ENCODE measurements at regions not wholly inside any gene's neighbourhood (a gene's known extent, or its start where the extent isn't known, plus 50 kb on each side); places are given as distances from the start of the nearest gene placed in this dataset.
"Not testable (repeated sequence)": the region's sequence is repeated elsewhere in the genome, so short reads cannot be mapped to it uniquely, and the experiment has no call there.

DNA sequence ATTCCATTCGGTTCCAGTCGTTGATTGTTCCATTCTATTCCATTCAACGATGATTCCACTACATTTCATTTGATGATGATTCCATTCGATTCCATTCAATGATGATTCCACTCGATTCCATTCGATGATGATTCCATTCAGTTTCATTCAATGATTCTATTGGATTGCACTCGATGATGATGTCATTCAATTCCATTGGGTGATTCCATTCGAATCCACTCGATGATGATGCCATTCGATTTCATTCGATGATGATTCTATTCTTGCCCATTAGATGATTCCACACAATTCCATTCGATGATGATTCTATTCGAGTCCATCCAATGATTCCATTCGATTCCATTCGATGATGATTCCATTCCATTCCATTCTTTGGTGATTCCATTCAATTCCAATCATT, 1283.7 kb downstream of the TP53TG3F start:
- Histone ChIP-seq H3K36me3 (ENCODE audit: control insufficient read depth, insufficient read depth, low read length) (no peaks in the 10 kb centered on the region), H3K27ac (ENCODE audit: low read depth, low read length, severe bottlenecking) (no peak overlapping the region), H3K4me3 (ENCODE audit: extremely low read depth, insufficient read depth, low read length, poor library complexity, severe bottlenecking) (no peak overlapping the region), H3K9me3 (ENCODE audit: control insufficient read depth, low read length) (peaks cover 67% of the 10 kb centered on the region), H3K4me1 (ENCODE audit: control insufficient read depth, insufficient read depth, low read length, poor library complexity, severe bottlenecking) (no peaks in the 10 kb centered on the region)
- WGBS, 2 experiments (ENCODE audit: insufficient coverage in 2 of 2) = 74 to 90% methylated on average over 15 of the region's 15 CpGs

DNA sequence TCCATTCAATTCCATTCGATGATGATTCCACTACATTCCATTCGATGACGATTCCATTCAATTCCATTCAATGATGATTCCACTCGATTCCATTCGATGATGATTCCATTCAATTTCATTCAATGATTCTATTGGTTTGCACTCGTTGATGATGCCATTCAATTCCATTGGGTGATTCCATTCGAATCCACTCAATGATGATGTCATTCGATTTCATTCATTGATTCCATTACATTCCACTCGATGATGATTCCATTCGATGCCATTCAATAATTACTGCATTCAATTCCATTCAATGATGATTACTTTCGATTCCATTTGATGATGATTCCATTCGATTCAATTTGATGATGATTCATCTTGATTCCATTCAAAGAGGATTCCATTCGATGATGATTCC, 1299.4 kb downstream of the TP53TG3F start:
- no peaks in the 10 kb centered on the region for H3K4me1 ChIP-seq (ENCODE audit: control insufficient read depth, insufficient read depth, low read length, poor library complexity, severe bottlenecking)
- no peak overlapping the region for H3K27ac ChIP-seq (ENCODE audit: low read depth, low read length, severe bottlenecking)
- 83 to 86% methylated on average over 13 of the region's 13 CpGs for WGBS, 2 experiments (ENCODE audit: insufficient coverage in 2 of 2)
- no peaks in the 10 kb centered on the region for H3K36me3 ChIP-seq (ENCODE audit: control insufficient read depth, insufficient read depth, low read length)
- H3K4me3 ChIP-seq (ENCODE audit: extremely low read depth, insufficient read depth, low read length, poor library complexity, severe bottlenecking) = no peak overlapping the region
- H3K9me3 ChIP-seq (ENCODE audit: control insufficient read depth, low read length) = peaks cover 87% of the 10 kb centered on the region

GRCh38 chr16:34791835-34792234, 1332.4 kb downstream of the TP53TG3F start:
- H3K4me3 ChIP-seq (ENCODE audit: extremely low read depth, insufficient read depth, low read length, poor library complexity, severe bottlenecking); H3K36me3 ChIP-seq (ENCODE audit: control insufficient read depth, insufficient read depth, low read length); H3K9me3 ChIP-seq (ENCODE audit: control insufficient read depth, low read length); H3K4me1 ChIP-seq (ENCODE audit: control insufficient read depth, insufficient read depth, low read length, poor library complexity, severe bottlenecking); H3K27ac ChIP-seq (ENCODE audit: low read depth, low read length, severe bottlenecking): not testable (repeated sequence)
- WGBS, 2 experiments (ENCODE audit: insufficient coverage in 2 of 2) = 34 to 55% methylated on average over 2 of the region's 2 CpGs

DNA sequence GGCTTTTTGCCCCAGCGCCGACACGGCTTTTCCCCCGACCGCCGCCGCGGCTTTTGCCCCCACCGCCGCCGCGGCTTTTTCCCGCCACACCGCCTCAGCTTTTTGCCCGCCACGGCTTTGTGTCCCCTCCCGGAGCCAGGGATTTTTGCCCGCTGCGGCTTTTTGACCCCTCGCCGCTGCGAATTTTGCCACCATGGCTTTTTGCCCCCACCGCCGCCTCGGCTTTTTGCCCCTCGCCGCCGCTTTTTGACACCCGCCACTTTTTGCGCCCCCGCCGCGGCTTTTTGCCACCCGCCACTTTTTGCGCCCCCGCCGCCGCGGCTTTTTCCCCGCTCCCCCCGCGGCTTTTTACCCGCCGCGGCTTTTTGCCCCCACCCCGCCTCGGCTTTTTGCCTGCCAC, 1342.5 kb downstream of the TP53TG3F start:
- 93 to 96% methylated on average over 31 to 35 of the region's 47 CpGs for WGBS, 2 experiments (ENCODE audit: insufficient coverage in 2 of 2)

DNA sequence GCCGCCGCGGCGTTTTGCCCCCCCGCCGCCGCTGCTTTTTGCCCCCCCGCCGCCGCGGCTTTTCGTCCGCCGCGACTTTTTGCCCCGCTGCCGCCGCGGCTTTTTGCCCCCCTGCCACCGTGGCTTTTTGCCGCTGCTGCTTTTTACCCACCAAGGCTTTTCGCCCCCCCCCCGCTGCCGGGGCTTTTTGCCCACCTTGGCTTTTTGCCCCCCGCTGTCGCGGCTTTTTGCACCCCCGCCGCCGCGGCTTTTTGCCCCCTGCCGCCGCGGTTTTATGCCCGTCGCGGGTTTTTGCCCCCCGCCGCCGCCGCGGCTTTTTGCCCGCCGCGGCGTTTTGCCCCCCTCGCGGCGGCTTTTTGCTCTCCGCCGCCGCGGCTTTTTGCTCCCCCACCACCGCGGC, 1343.0 kb downstream of the TP53TG3F start:
- WGBS, 2 experiments (ENCODE audit: insufficient coverage in 2 of 2) = 96 to 100% methylated on average over 5 to 10 of the region's 55 CpGs
- Histone ChIP-seq H3K4me1 (ENCODE audit: control insufficient read depth, insufficient read depth, low read length, poor library complexity, severe bottlenecking) (no peaks in the 10 kb centered on the region), H3K9me3 (ENCODE audit: control insufficient read depth, low read length) (peaks cover 27% of the 10 kb centered on the region), H3K36me3 (ENCODE audit: control insufficient read depth, insufficient read depth, low read length) (no peaks in the 10 kb centered on the region), H3K27ac (ENCODE audit: low read depth, low read length, severe bottlenecking) (no peak overlapping the region), H3K4me3 (ENCODE audit: extremely low read depth, insufficient read depth, low read length, poor library complexity, severe bottlenecking) (no peak overlapping the region)

More for the DNA sequence above, 1342.5 kb downstream of the TP53TG3F start:
- Histone ChIP-seq H3K4me1 (ENCODE audit: control insufficient read depth, insufficient read depth, low read length, poor library complexity, severe bottlenecking) (no peaks in the 10 kb centered on the region), H3K36me3 (ENCODE audit: control insufficient read depth, insufficient read depth, low read length) (no peaks in the 10 kb centered on the region), H3K9me3 (ENCODE audit: control insufficient read depth, low read length) (peaks cover 24% of the 10 kb centered on the region), H3K4me3 (ENCODE audit: extremely low read depth, insufficient read depth, low read length, poor library complexity, severe bottlenecking) (no peak overlapping the region), H3K27ac (ENCODE audit: low read depth, low read length, severe bottlenecking) (no peak overlapping the region)

DNA sequence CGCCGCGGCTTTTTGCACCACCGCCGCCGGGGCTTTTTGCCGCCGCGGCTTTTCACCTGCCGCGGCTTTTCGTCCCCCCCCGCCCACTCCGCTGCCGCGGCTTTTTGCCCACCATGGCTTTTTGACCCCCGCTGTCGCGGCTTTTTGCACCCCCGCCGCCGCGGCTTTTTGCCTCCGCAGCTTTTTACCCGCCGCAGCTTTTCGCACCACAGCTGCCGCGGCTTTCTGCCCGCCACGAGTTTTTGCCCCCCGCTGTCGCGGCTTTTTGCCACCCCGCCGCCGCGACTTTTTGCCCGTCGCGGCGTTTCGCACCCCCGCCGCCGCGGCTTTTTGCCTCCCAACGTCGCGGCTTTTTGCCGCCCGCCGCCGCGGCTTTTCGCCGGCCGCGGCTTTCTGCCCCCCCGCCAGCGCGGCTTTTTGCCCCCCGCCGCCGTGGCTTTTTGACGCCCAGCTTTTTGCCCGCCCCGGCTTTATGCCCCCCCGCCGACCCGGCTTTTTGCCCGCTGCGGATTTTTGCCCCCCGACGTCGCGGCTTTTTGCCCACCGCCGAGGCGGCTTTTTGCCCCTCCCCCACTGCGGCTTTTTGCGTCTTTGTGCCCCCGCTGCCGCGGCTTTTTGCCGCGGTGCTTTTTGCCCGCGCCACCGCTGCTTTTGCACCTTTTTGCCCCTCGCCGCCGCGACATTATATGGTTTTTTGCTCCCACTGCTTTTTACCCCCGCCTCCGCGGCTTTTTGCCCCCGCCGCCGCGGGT, 1343.6 kb downstream of the TP53TG3F start:
- Histone ChIP-seq H3K4me1 (ENCODE audit: control insufficient read depth, insufficient read depth, low read length, poor library complexity, severe bottlenecking) (no peaks in the 10 kb centered on the region), H3K4me3 (ENCODE audit: extremely low read depth, insufficient read depth, low read length, poor library complexity, severe bottlenecking) (no peak overlapping the region), H3K9me3 (ENCODE audit: control insufficient read depth, low read length) (peaks cover 29% of the 10 kb centered on the region), H3K36me3 (ENCODE audit: control insufficient read depth, insufficient read depth, low read length) (no peaks in the 10 kb centered on the region), H3K27ac (ENCODE audit: low read depth, low read length, severe bottlenecking) (no peak overlapping the region)
- WGBS, 2 experiments (ENCODE audit: insufficient coverage in 2 of 2) = 96 to 97% methylated on average over 39 to 76 of the region's 101 CpGs

- peaks cover 29% of the 10 kb centered on the region for H3K9me3 ChIP-seq (ENCODE audit: control insufficient read depth, low read length)
- H3K4me1 ChIP-seq (ENCODE audit: control insufficient read depth, insufficient read depth, low read length, poor library complexity, severe bottlenecking) = no peaks in the 10 kb centered on the region
- WGBS, 2 experiments (ENCODE audit: insufficient coverage in 2 of 2) = 88 to 93% methylated on average over 16 to 32 of the region's 44 CpGs
Observed at GRCh38 chr16:34803683-34804416, 1344.4 kb downstream of the TP53TG3F start.

GRCh38 chr16:34806992-34807644, 1347.7 kb downstream of the TP53TG3F start:
- not testable (repeated sequence) for H3K36me3 ChIP-seq (ENCODE audit: control insufficient read depth, insufficient read depth, low read length); H3K4me3 ChIP-seq (ENCODE audit: extremely low read depth, insufficient read depth, low read length, poor library complexity, severe bottlenecking); H3K27ac ChIP-seq (ENCODE audit: low read depth, low read length, severe bottlenecking); H3K4me1 ChIP-seq (ENCODE audit: control insufficient read depth, insufficient read depth, low read length, poor library complexity, severe bottlenecking)
- H3K9me3 ChIP-seq (ENCODE audit: control insufficient read depth, low read length) = peaks cover 29% of the 10 kb centered on the region
- WGBS, 2 experiments (ENCODE audit: insufficient coverage in 2 of 2) = 13 to 32% methylated on average over 1 of the region's 1 CpG

More at GRCh38 chr16:34803683-34804416, 1344.4 kb downstream of the TP53TG3F start:
- no peak overlapping the region for H3K27ac ChIP-seq (ENCODE audit: low read depth, low read length, severe bottlenecking)
- no peak overlapping the region for H3K4me3 ChIP-seq (ENCODE audit: extremely low read depth, insufficient read depth, low read length, poor library complexity, severe bottlenecking)
- H3K36me3 ChIP-seq (ENCODE audit: control insufficient read depth, insufficient read depth, low read length) = no peaks in the 10 kb centered on the region

DNA sequence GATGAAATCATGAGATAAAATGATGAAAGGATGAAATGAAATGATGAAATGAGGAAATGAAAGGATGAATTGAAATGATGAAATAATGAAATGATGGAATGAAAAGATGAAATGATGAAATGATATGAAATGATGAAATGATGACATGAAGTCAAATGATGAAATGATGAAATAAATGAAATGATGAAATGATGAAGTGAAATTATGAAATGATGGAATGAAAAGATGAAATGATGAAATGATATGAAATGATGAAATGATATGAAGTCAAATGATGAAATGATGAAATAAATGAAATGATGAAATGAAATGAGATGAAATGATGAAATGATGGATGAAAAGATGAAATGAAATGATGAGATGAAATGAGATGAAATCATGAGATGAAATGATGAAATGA, 1348.4 kb downstream of the TP53TG3F start:
- H3K9me3 ChIP-seq (ENCODE audit: control insufficient read depth, low read length) = peaks cover 23% of the 10 kb centered on the region
- H3K36me3 ChIP-seq (ENCODE audit: control insufficient read depth, insufficient read depth, low read length); H3K27ac ChIP-seq (ENCODE audit: low read depth, low read length, severe bottlenecking); H3K4me1 ChIP-seq (ENCODE audit: control insufficient read depth, insufficient read depth, low read length, poor library complexity, severe bottlenecking); H3K4me3 ChIP-seq (ENCODE audit: extremely low read depth, insufficient read depth, low read length, poor library complexity, severe bottlenecking): not testable (repeated sequence)

DNA sequence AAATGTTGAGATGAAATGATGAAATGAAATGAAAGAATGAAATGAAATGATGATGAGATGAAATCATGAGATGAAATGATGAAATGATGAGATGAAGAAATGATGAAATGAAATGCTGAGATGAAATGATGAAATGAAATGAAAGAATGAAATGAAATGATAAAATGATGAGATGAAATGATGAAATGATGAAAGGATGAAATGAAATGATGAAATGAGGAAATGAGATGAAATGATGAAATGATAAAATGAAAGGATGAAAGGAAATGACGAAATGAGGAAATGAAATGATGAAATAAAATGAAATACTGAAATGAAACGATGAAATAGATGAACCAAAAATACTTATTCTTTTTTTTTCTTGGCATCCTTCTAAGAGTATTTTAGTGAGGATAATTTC, 1349.1 kb downstream of the TP53TG3F start:
- 0% methylated on average over 1 of the region's 2 CpGs; no CpG with 5 or more reads in 1 of the 2 experiments for whole genome bisulfite sequencing, 2 experiments (ENCODE audit: insufficient coverage in 2 of 2)
- H3K27ac ChIP-seq (ENCODE audit: low read depth, low read length, severe bottlenecking); H3K36me3 ChIP-seq (ENCODE audit: control insufficient read depth, insufficient read depth, low read length); H3K4me3 ChIP-seq (ENCODE audit: extremely low read depth, insufficient read depth, low read length, poor library complexity, severe bottlenecking); H3K4me1 ChIP-seq (ENCODE audit: control insufficient read depth, insufficient read depth, low read length, poor library complexity, severe bottlenecking): not testable (repeated sequence)
- H3K9me3 ChIP-seq (ENCODE audit: control insufficient read depth, low read length) = peaks cover 18% of the 10 kb centered on the region
